HL-60 (cell line): ENCODE measurements at regions not wholly inside any gene's neighbourhood (a gene's known extent, or its start where the extent isn't known, plus 50 kb on each side); places are given as distances from the start of the nearest gene placed in this dataset.

ENCODE experiments used
- DNase-seq, 2 experiments: peaks; one replicate each; pipeline ENCODE4 v3.0.0-alpha.2; 2010 to 2020; ENCODE audit warnings: low read depth in 1 of 2, low spot score in 1 of 2
- H3K27ac ChIP-seq: fragments of 250-450 bp; sonication (Bioruptor Pico); replicated peaks from 2 replicates; pipeline ENCODE4 v1.5.1; 2020; ENCODE audit warnings: mild to moderate bottlenecking, moderate library complexity
- H3K27me3 ChIP-seq: fragments of 250-450 bp; sonication (Bioruptor Pico); 2 replicates; pipeline ENCODE4 v1.5.1; 2021; ENCODE audit warnings: mild to moderate bottlenecking, moderate library complexity; ENCODE audit not compliant: insufficient read depth, poor library complexity, severe bottlenecking
- H3K4me3 ChIP-seq: replicated peaks from 2 replicates; pipeline ENCODE4 v1.5.1; 2011; ENCODE audit warnings: mild to moderate bottlenecking, control low read depth, low read length; ENCODE audit not compliant: insufficient read depth
- CTCF ChIP-seq: IDR thresholded peaks from one replicate; pipeline ENCODE4 v1.5.1; 2011; ENCODE audit warnings: low read length, control low read depth, inconsistent platforms; ENCODE audit not compliant: insufficient read depth
- GABPA ChIP-seq: IDR thresholded peaks from 2 replicates; pipeline ENCODE4 v1.6.1; 2012; ENCODE audit warnings: low read depth
- POLR2AphosphoS5 ChIP-seq: IDR thresholded peaks from 2 replicates; pipeline ENCODE4 v1.6.1; 2012; ENCODE audit warnings: low read depth
- SPI1 ChIP-seq: IDR thresholded peaks from 2 replicates; pipeline ENCODE4 v1.6.1; 2012; ENCODE audit warnings: low read depth, mild to moderate bottlenecking, borderline replicate concordance
- TF ChIP-seq, protein P1 (sequence below): IDR thresholded peaks from 2 replicates; pipeline ENCODE4 v1.6.1; 2012; ENCODE audit warnings: low read depth; ENCODE audit not compliant: insufficient replicate concordance

- H3K4me3 ChIP-seq, result no peak overlapping the region
- H3K27ac ChIP-seq, result no peak overlapping the region
- TF ChIP-seq, protein P1, sequence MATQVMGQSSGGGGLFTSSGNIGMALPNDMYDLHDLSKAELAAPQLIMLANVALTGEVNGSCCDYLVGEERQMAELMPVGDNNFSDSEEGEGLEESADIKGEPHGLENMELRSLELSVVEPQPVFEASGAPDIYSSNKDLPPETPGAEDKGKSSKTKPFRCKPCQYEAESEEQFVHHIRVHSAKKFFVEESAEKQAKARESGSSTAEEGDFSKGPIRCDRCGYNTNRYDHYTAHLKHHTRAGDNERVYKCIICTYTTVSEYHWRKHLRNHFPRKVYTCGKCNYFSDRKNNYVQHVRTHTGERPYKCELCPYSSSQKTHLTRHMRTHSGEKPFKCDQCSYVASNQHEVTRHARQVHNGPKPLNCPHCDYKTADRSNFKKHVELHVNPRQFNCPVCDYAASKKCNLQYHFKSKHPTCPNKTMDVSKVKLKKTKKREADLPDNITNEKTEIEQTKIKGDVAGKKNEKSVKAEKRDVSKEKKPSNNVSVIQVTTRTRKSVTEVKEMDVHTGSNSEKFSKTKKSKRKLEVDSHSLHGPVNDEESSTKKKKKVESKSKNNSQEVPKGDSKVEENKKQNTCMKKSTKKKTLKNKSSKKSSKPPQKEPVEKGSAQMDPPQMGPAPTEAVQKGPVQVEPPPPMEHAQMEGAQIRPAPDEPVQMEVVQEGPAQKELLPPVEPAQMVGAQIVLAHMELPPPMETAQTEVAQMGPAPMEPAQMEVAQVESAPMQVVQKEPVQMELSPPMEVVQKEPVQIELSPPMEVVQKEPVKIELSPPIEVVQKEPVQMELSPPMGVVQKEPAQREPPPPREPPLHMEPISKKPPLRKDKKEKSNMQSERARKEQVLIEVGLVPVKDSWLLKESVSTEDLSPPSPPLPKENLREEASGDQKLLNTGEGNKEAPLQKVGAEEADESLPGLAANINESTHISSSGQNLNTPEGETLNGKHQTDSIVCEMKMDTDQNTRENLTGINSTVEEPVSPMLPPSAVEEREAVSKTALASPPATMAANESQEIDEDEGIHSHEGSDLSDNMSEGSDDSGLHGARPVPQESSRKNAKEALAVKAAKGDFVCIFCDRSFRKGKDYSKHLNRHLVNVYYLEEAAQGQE, result no peak
- TF ChIP-seq POLR2AphosphoS5 (no peak), CTCF (no peak), SPI1 (no peak)
- H3K27me3 ChIP-seq, result no peaks in the 10 kb centered on the region
- no peak for DNase-seq
Measured at GRCh38 chr16:85520853-85521521, 92.1 kb upstream of the GSE1 start.

DNA sequence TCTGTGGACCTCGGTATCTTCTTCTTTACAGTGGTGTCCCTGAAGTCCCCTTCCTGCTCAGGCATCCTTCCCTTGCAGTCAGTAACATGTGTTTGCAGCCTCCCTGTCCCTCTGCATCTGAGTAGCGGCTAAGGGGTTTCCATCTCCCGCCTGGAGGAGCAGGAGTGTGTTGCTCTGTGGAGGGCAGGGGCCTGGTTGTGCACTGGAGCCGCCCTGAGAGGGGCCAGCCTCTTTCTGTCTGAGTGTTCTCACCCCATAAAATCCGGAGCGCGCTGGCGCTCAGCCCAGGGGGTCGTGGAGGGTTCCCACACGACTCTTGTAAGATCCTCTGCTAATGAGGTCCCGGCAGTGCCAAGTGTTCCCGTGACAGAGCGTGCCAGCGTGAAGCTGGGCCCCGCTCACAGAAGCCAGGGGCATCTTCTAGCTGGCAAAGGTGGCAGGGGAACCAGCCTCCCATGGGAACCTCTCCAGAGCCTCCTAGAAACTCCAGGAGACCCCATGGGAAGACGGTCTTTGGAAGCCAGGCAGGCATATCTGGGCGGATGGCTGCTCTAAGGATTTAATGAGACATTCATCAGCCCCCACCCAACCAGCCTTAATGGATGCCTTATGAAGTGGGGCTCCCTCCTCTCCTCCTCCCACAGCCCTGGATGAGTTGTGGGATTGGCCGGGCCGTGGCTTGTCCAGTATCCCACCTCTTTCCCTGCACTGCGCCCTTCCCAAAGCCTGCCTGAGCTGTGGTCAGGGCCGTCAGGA, 91.4 kb upstream of the GSE1 start:
- Histone ChIP-seq H3K27me3 (no peaks in the 10 kb centered on the region), H3K4me3 (no peak overlapping the region), H3K27ac (no peak overlapping the region)
- TF ChIP-seq POLR2AphosphoS5 (no peak), GABPA (no peak), SPI1 (no peak), CTCF (no peak)
- TF ChIP-seq, protein P1, result no peak
- no peak for DNase-seq

GRCh38 chr16:85522308-85522841, 90.7 kb upstream of the GSE1 start:
- Histone ChIP-seq H3K27ac (no peak overlapping the region), H3K27me3 (no peaks in the 10 kb centered on the region), H3K4me3 (no peak overlapping the region)
- no peak for TF ChIP-seq GABPA
- TF ChIP-seq CTCF, result no peak
- no peak for TF ChIP-seq POLR2AphosphoS5
- DNase-seq, result no peak
